Neural progenitor cell (in vitro differentiated cells): ENCODE measurements at regions not wholly inside any gene's neighbourhood (a gene's known extent, or its start where the extent isn't known, plus 50 kb on each side); places are given as distances from the start of the nearest gene placed in this dataset.
"Not testable (repeated sequence)": the region's sequence is repeated elsewhere in the genome, so short reads cannot be mapped to it uniquely, and the experiment has no call there.

Experiments used
- DNase-seq: peaks from one replicate; pipeline ENCODE4 v3.0.0-alpha.2; 2016; ENCODE audit warnings: low spot score
- H2AFZ ChIP-seq: fragments of 200-600 bp; sonication (generic); replicated peaks from 2 replicates; pipeline ENCODE4 v1.6.1; 2016; ENCODE audit warnings: antibody characterized with exemption
- H3F3A ChIP-seq: fragments of 200-600 bp; sonication (generic); 2 replicates; pipeline ENCODE4 v1.6.1; 2016; ENCODE audit warnings: antibody characterized with exemption, low read depth
- H3K27ac ChIP-seq: fragments of 200-600 bp; sonication (generic); 2 replicates; pipeline ENCODE4 v1.5.1; 2016; ENCODE audit warnings: mild to moderate bottlenecking
- H3K27me3 ChIP-seq: fragments of 200-600 bp; sonication (generic); 2 replicates; pipeline ENCODE4 v1.6.1; 2016; ENCODE audit warnings: mild to moderate bottlenecking, moderate library complexity
- H3K36me3 ChIP-seq: fragments of 200-600 bp; sonication (generic); 2 replicates; pipeline ENCODE4 v1.5.1; 2016
- H3K4me1 ChIP-seq: fragments of 200-600 bp; sonication (generic); 2 replicates; pipeline ENCODE4 v1.6.1; 2016; ENCODE audit warnings: mixed run types
- H3K4me2 ChIP-seq: fragments of 200-600 bp; sonication (generic); 2 replicates; pipeline ENCODE4 v1.6.1; 2016
- H3K4me3 ChIP-seq: fragments of 200-600 bp; sonication (generic); 2 replicates; pipeline ENCODE4 v1.5.1; 2016
- H3K79me2 ChIP-seq: fragments of 200-600 bp; sonication (generic); 2 replicates; pipeline ENCODE4 v1.6.1; 2016; ENCODE audit warnings: low read depth
- H3K9ac ChIP-seq: fragments of 200-600 bp; sonication (generic); 2 replicates; pipeline ENCODE4 v1.6.1; 2016
- H3K9me3 ChIP-seq: fragments of 200-600 bp; sonication (generic); 2 replicates; pipeline ENCODE4 v1.5.1; 2016; ENCODE audit warnings: low read depth
- H4K20me1 ChIP-seq: fragments of 200-600 bp; sonication (generic); 2 replicates; pipeline ENCODE4 v1.6.1; 2016; ENCODE audit warnings: low read depth
- H3K27ac Mint-ChIP-seq: 3 replicates; pipeline ENCODE4 v1.8.0; 2021; ENCODE audit warnings: mixed read lengths
- H3K27me3 Mint-ChIP-seq: 2 replicates; pipeline ENCODE4 v1.8.0; 2022; ENCODE audit warnings: low read depth, mild to moderate bottlenecking, inconsistent platforms, moderate library complexity, mixed read lengths; ENCODE audit not compliant: insufficient read depth
- H3K36me3 Mint-ChIP-seq: 3 replicates; pipeline ENCODE4 v1.8.0; 2021; ENCODE audit warnings: mixed read lengths
- H3K4me1 Mint-ChIP-seq: 3 replicates; pipeline ENCODE4 v1.8.0; 2021; ENCODE audit warnings: mixed read lengths
- H3K4me3 Mint-ChIP-seq: 3 replicates; pipeline ENCODE4 v1.8.0; 2021; ENCODE audit warnings: mild to moderate bottlenecking, moderate library complexity, mixed read lengths
- H3K9me3 Mint-ChIP-seq: 3 replicates; pipeline ENCODE4 v1.8.0; 2020; ENCODE audit warnings: mixed read lengths
- EZH2 ChIP-seq: fragments of 200-600 bp; sonication (generic); IDR thresholded peaks from 2 replicates; pipeline ENCODE4 v1.6.1; 2017; ENCODE audit warnings: antibody characterized with exemption, mild to moderate bottlenecking, moderate library complexity
- EZH2phosphoT487 ChIP-seq: fragments of 200-600 bp; sonication (generic); IDR thresholded peaks from 2 replicates; pipeline ENCODE4 v1.6.1; 2017; ENCODE audit warnings: antibody characterized with exemption
- TF ChIP-seq, protein P1 (sequence below): fragments of 200-600 bp; sonication (generic); IDR thresholded peaks from 2 replicates; pipeline ENCODE4 v1.5.1; 2017; ENCODE audit warnings: antibody characterized with exemption, mild to moderate bottlenecking

GRCh38 chr2:149763358-149763757, 175.8 kb upstream of the MMADHC start:
- TF ChIP-seq EZH2phosphoT487 (no peak), EZH2 (no peak)
- TF ChIP-seq, protein P1, sequence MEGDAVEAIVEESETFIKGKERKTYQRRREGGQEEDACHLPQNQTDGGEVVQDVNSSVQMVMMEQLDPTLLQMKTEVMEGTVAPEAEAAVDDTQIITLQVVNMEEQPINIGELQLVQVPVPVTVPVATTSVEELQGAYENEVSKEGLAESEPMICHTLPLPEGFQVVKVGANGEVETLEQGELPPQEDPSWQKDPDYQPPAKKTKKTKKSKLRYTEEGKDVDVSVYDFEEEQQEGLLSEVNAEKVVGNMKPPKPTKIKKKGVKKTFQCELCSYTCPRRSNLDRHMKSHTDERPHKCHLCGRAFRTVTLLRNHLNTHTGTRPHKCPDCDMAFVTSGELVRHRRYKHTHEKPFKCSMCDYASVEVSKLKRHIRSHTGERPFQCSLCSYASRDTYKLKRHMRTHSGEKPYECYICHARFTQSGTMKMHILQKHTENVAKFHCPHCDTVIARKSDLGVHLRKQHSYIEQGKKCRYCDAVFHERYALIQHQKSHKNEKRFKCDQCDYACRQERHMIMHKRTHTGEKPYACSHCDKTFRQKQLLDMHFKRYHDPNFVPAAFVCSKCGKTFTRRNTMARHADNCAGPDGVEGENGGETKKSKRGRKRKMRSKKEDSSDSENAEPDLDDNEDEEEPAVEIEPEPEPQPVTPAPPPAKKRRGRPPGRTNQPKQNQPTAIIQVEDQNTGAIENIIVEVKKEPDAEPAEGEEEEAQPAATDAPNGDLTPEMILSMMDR: no peak
- peaks cover 4% of the 10 kb centered on the region for H3K4me1 ChIP-seq

DNA sequence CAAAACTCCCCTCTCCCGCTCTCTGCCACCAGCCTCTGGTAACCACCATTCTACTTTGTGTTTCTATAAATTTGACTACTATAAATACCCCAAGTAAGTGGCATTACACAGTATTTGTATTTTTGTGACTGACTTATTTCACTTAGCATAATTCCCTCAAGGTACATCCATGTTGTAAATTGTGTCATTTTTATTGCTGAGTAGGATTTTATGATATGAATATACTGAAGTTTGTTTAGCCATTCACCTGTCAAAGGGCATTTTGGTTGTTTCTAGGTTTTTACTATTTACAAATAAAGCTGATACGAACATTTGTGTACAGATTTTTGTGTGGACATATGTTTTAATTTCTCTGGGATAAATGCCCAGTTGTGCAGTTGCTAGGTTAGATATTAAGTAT, 174.0 kb upstream of the MMADHC start:
- no peaks in the 10 kb centered on the region for H4K20me1 ChIP-seq
- no peak overlapping the region for H3K9ac ChIP-seq
- Mint-ChIP-seq H3K27me3 (peaks cover 4% of the 10 kb centered on the region), H3K36me3 (no peaks in the 10 kb centered on the region), H3K9me3 (no peaks in the 10 kb centered on the region), H3K27ac (no peak overlapping the region), H3K4me3 (no peak overlapping the region), H3K4me1 (no peaks in the 10 kb centered on the region)
- no peaks in the 10 kb centered on the region for H3K79me2 ChIP-seq
- no peak for DNase-seq
- H3K4me2 ChIP-seq: no peak overlapping the region
- no peaks in the 10 kb centered on the region for H3K36me3 ChIP-seq
- no peak for TF ChIP-seq EZH2phosphoT487
- TF ChIP-seq EZH2: no peak
- TF ChIP-seq, protein P1: no peak
- H3K4me3 ChIP-seq: no peak overlapping the region
- no peaks in the 10 kb centered on the region for H3K9me3 ChIP-seq
- no peaks in the 10 kb centered on the region for H3K4me1 ChIP-seq
- H3K27me3 ChIP-seq: no peaks in the 10 kb centered on the region
- H3K27ac ChIP-seq: no peak overlapping the region
- no peak overlapping the region for H2AFZ ChIP-seq
- no peaks in the 10 kb centered on the region for H3F3A ChIP-seq

More at GRCh38 chr2:149763358-149763757, 175.8 kb upstream of the MMADHC start:
- H2AFZ ChIP-seq: no peak overlapping the region
- no peaks in the 10 kb centered on the region for H3K79me2 ChIP-seq
- no peak overlapping the region for H3K9ac ChIP-seq
- no peaks in the 10 kb centered on the region for H3F3A ChIP-seq
- H3K9me3 ChIP-seq: no peaks in the 10 kb centered on the region
- H3K27me3 Mint-ChIP-seq: peaks cover 6% of the 10 kb centered on the region
- no peak for DNase-seq
- no peaks in the 10 kb centered on the region for H3K36me3 Mint-ChIP-seq
- H3K4me1 Mint-ChIP-seq: peaks cover 12% of the 10 kb centered on the region
- no peak overlapping the region for H3K4me3 Mint-ChIP-seq
- H3K4me3 ChIP-seq: no peak overlapping the region
- H3K9me3 Mint-ChIP-seq: no peaks in the 10 kb centered on the region
- no peak overlapping the region for H3K27ac Mint-ChIP-seq
- no peaks in the 10 kb centered on the region for H4K20me1 ChIP-seq
- no peak overlapping the region for H3K27ac ChIP-seq
- H3K36me3 ChIP-seq: no peaks in the 10 kb centered on the region
- H3K27me3 ChIP-seq: no peaks in the 10 kb centered on the region
- H3K4me2 ChIP-seq: no peak overlapping the region

DNA sequence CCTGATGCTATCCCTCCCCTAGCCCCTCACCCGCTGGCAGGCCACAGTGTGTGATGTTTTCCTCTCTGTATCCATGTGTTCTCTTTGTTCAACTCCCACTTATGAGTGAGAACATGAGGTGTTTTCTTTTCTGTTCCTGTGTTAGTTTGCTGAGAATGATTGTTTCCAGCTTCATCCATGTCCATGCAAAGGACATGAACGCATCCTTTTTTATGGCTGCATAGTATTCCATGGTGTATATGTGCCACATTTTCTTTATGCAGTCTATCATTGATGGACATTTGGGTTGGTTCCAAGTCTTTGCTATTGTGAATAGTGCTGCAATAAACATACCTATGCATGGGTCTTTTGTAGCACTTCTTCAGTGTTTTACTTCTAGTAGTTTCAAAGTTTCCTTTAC, 171.8 kb upstream of the MMADHC start:
- not testable (repeated sequence) for H3K4me1 Mint-ChIP-seq, H3K27ac Mint-ChIP-seq

DNA sequence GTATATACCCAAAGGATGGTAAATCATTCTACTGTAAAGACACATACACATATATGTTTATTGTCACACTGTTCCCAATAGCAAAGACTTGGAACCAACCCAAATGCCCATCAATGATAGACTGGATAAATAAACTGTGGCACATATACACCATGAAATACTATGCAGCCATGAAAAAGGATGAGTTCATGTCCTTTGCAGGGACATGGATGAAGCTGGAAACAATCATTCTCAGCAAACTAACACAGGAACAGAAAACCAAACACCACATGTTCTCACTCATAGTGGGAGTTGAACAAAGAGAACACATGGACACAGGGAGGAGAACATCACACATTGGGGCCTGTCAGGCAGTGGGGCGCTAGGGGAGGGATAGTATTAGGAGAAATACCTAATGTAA, 167.1 kb upstream of the MMADHC start:
- H3K4me2 ChIP-seq, H3K36me3 Mint-ChIP-seq, H3K4me1 ChIP-seq, H3K9me3 ChIP-seq, H3K27me3 Mint-ChIP-seq, H3K27ac ChIP-seq, H4K20me1 ChIP-seq, H3K36me3 ChIP-seq, H2AFZ ChIP-seq, H3K27me3 ChIP-seq, H3K27ac Mint-ChIP-seq, H3K4me3 ChIP-seq, H3K9ac ChIP-seq, H3K4me1 Mint-ChIP-seq, H3K79me2 ChIP-seq, DNase-seq, H3F3A ChIP-seq, H3K4me3 Mint-ChIP-seq: not testable (repeated sequence)
- peaks cover 21% of the 10 kb centered on the region for H3K9me3 Mint-ChIP-seq

More for the DNA sequence above, 171.8 kb upstream of the MMADHC start:
- not testable (repeated sequence) for H3K9ac ChIP-seq, H3K9me3 ChIP-seq, H3K27me3 Mint-ChIP-seq, H3K27me3 ChIP-seq, H3K36me3 ChIP-seq, DNase-seq, H3K27ac ChIP-seq, H3K4me3 Mint-ChIP-seq, H3F3A ChIP-seq, H3K79me2 ChIP-seq, H3K4me1 ChIP-seq, H3K4me2 ChIP-seq, H3K4me3 ChIP-seq, H4K20me1 ChIP-seq, H2AFZ ChIP-seq, H3K36me3 Mint-ChIP-seq
- peaks cover 11% of the 10 kb centered on the region for H3K9me3 Mint-ChIP-seq
